ENCODE measurements at regions not wholly inside any gene's neighbourhood (a gene's known extent, or its start where the extent isn't known, plus 50 kb on each side); places are given as distances from the start of the nearest gene placed in this dataset.

DNA sequence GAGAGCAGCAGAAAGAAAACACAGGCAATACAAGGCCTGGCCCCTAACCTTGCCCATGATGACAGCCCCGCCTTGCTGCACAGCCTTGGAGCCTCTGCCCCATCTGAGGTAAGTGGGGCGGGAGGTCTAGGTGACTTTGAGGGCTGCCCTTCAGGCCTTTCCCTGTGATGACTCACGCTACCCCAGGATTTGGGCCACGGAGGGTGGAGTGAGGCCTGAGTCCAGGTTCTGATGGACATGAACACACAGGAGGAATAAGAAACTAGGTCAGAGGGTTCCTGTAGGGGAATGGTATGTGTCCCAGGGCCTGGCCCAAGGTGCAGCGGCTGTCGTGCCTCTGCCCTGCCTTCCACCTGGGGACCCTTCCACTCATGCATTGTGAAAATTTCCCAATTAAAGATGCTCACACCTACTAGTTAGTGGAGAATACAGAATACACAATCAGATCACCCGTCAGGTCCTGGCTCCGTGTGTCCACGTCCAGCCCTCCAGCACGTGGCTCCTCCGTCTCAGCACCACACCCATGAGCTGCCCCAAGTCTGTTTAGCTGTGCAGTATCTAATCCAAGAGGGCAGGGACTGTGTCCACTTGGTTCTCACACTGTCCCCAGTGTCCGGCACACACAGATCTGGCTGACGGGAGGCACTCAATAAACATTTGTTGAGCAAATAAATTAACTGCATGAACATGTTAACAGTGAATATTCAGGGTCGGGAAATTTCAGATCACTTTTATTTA lies 111.0 kb downstream of the CHST1 start:
- DNase-seq, result no peak

- DNase-seq, result no peak
These were observed 112.0 kb downstream of the CHST1 start for GRCh38 chr11:45553383-45553936.

DNA sequence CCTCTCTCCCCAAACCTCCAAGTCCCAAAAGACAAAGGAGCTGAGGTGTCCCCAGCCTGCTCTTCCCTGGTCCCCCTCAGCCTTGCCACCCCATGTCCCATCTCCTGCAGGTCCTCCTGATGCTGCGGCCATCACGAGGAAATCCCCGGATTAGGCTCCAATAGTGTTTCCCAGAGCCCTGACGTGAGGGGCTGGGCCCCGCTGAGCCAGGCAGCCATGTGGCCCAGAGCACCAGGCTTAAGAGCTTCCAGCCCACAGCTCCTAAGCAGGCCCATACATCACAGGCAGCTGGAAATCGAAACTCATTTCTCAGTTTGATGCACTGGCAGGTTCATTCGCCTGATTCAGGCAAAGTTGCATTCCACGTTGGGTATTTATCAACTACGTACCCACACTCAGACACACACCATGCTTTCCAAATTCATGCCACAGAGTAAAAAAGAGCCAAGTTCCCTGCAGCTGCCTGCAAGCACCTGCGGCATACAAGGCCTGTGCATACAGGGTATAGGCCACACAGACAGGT lies 114.2 kb downstream of the CHST1 start:
- DNase-seq, result no peak

GRCh38 chr11:45549257-45549656 lies 116.2 kb downstream of the CHST1 start:
- no peak for DNase-seq

DNA sequence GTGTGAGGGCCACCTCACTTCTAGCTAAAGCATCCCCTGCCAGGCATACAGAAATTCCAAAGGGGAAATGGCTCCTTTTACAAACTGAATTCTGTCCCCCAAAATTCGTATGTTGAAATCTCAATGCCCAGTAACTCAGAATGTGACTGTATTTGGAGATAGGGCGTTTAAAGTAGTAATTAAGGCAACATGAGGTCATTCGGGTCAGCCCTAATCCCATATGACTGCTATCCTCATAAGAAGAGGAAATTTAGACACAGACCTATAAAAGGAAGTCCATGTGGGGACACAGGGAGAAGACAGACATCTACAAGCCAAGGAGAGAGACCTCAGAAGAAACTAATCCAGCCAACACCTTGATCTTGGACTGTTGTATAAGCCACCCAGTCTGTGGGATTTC lies 119.1 kb downstream of the CHST1 start:
- no peak for DNase-seq

- no peak for DNase-seq
These were observed 120.6 kb downstream of the CHST1 start for GRCh38 chr11:45544826-45545225.

- no peak for DNase-seq
These were observed 121.5 kb downstream of the CHST1 start for GRCh38 chr11:45543808-45544422.

DNA sequence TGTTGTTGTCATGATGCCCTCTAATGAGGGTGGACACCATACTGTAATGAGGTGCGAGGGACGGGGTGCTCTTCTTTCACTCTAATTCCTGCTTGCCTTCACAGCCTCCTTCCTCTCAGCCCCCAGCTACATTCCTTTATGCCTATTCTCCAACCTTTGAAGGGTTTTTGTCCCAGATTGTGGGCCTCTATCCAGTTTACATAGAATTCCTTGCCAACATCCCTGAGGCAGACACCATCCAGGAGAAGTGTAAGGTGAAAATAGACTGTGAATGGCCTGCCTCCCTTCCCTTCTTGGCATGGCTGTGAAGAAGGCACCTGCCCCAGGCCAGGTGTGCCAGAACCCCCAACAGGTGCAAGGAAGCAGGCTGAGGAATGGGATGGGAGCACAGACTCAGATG lies 122.3 kb downstream of the CHST1 start:
- DNase-seq, result no peak

- DNase-seq, result no peak
These were observed 123.6 kb downstream of the CHST1 start for GRCh38 chr11:45541693-45542434.

DNA sequence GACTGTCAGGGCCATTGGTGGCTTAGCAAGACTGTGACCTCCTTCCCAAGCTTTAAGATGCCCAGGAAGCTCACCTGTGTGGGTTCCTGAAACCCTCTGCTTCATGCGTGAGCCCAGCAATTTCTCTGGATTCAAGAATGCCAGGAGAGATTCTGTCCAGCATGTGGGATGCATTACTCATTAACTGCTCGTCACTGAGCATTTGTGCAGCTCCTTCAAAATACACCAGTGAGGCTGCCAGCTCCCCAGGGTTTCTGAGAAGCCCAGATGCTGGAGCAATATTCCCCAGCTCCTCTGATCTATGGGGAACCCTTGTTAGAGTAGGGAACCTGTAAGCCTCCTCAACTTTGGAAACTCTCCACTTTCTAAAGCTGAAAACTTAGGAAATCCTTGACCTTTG lies 126.5 kb downstream of the CHST1 start:
- DNase-seq, result no peak

GRCh38 chr11:45538363-45538762 lies 127.1 kb downstream of the CHST1 start:
- DNase-seq, result no peak

- no peak for DNase-seq
These were observed 127.8 kb downstream of the CHST1 start for GRCh38 chr11:45537614-45538013.

DNA sequence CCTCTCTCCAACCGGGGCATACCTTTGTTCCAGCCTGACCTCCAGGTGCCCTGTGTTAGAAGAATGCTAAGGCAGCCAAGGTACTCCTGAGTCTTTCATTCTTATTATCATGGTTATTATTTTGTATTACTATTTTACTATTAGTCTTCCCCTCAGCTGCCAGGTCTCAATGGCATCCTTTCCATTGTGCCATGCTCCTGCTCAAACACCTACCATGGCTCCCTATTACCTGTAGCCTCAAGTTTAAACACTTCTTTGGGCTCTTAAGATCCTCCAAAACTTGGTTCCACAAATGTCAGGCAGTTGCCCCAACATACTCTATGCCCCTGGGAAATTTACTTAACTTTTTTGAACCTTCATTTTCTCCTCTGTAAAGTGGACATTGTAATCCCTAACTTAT lies 130.4 kb downstream of the CHST1 start:
- no peak for DNase-seq

- DNase-seq, result no peak
These were observed 131.3 kb downstream of the CHST1 start for GRCh38 chr11:45534132-45534531.

GRCh38 chr11:45532546-45532945 lies 132.9 kb downstream of the CHST1 start:
- no peak for DNase-seq

GRCh38 chr11:45530776-45531175 lies 134.6 kb downstream of the CHST1 start:
- DNase-seq, result no peak

GRCh38 chr11:45530111-45530510 lies 135.3 kb downstream of the CHST1 start:
- DNase-seq, result no peak

- DNase-seq, result no peak
These were observed 137.0 kb downstream of the CHST1 start for GRCh38 chr11:45528435-45528834.

DNA sequence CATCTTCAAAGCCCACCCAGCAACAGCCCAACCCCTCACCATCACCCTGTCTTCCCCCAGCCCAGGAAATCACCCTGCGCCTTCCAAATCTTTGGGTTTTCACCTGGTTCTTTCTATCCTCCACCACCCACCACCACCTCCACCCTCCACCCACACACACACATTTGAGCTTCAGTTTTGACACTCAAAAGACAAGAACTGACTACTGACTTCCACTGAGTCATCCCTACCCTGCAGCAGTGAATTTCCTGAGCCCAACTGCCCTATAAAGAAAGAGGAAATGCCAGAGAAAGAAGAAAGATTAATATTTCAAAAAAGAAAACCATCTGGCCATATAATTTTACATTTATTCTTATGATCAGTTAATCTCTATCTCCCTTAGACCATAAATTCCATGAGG lies 137.5 kb downstream of the CHST1 start:
- DNase-seq, result no peak

DNA sequence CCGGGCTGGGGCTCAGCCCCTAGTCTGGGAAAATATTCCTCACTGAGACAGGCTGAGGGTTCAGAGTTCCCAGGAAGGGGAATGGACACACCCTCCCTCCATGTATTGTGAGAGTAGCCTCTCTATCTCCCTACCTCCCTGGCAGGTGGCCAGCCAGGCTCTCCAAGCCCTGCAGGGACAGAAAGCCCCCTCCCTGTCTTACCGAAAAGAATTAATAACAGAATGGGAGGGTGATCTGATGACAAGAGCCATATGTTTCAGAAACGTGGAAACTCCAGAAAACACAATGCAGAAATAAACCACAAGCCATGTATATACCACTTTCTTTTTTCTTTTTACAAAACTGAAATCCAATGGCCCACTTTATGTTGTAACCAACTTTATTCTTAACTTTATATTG lies 140.0 kb downstream of the CHST1 start:
- DNase-seq, result no peak

GRCh38 chr11:45523760-45524159 lies 141.7 kb downstream of the CHST1 start:
- DNase-seq, result no peak

DNA sequence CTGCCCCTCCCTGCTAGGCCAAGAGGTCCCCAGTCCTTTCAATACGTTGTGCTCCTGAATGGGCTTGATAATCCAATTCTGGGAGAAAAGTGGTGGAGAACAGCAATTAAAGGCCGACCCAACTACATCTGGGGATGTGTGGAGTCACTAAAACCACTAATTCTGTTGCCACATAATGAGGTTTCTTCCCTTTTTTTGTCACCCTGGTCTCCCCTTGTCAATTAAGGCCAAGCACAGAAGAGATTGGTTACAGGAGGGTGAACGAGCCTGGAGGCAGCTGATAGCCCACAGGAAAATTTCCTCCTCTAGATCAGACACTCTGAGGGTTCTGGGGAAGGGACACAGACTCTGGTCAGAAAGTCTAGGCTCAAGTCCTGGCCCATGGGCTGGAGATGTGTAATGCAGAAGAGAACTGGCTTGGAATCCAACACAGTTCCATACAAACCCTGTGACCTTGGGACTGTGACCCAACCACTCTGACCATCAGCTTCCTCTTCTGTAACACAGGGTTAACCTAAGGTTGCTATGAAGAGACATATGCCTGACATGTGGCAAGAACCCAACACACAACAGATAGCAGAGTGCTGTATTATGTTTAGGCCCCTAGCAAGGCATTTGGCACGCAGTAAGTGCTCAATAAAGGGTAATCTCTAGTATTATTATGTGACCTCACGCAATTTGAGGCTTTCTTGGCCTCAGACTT lies 146.4 kb downstream of the CHST1 start:
- DNase-seq, result no peak
